Stomach (tissue), 8 donors: ENCODE measurements at regions not wholly inside any gene's neighbourhood (a gene's known extent, or its start where the extent isn't known, plus 50 kb on each side); places are given as distances from the start of the nearest gene placed in this dataset.
A peak's percentile ranks its signal among the peaks of the same experiment; 100 is the strongest.

ENCODE experiments used
- DNase-seq, 2 donors: peaks; one replicate each; pipeline versions ENCODE4 v3.0.0 to v3.0.0-alpha.2; 2013 to 2019
- H3K27ac ChIP-seq, 5 donors: fragments of 200-600 bp in 4 of 5; sonication (generic) in 4 of 5; one replicate each; pipeline ENCODE4 v1.5.1; 2013 to 2019; ENCODE audit warnings: mild to moderate bottlenecking in 1 of 5, moderate library complexity in 1 of 5
- H3K27me3 ChIP-seq, 3 donors: fragments of 200-600 bp; sonication (generic); one replicate each; pipeline ENCODE4 v1.5.1; 2017 to 2019; ENCODE audit warnings: mixed run types in 1 of 3
- H3K36me3 ChIP-seq, 4 donors: fragments of 200-600 bp; sonication (generic); 1 replicate in 3 of 4; 2 replicates in 1 of 4; pipeline ENCODE4 v1.5.1; 2016 to 2019
- H3K4me1 ChIP-seq, 4 donors: fragments of 200-600 bp; sonication (generic); one replicate each; pipeline ENCODE4 v1.5.1; 2016 to 2019
- H3K4me3 ChIP-seq, 4 donors: fragments of 200-600 bp; sonication (generic) in 3 of 4; one replicate each; pipeline ENCODE4 v1.5.1; 2016 to 2019; ENCODE audit warnings: mild to moderate bottlenecking in 1 of 4
- H3K9me3 ChIP-seq, 4 donors: fragments of 200-600 bp; sonication (generic); one replicate each; pipeline ENCODE4 v1.5.1; 2016 to 2019
- EP300 ChIP-seq: sonication (generic); formaldehyde crosslinking; IDR thresholded peaks from one replicate; pipeline ENCODE4 v1.6.1; 2017; ENCODE audit warnings: antibody characterized with exemption
- POLR2A ChIP-seq, 4 donors: fragments of 450-650 bp; IDR thresholded peaks; one replicate each; pipeline ENCODE4 v1.6.1; 2016; ENCODE audit warnings: antibody characterized with exemption in 4 of 4, control low read depth in 2 of 4, mild to moderate bottlenecking in 1 of 4, moderate library complexity in 1 of 4
- POLR2AphosphoS5 ChIP-seq, 3 donors: sonication (generic); formaldehyde crosslinking; IDR thresholded peaks; one replicate each; pipeline ENCODE4 v1.6.1; 2016; ENCODE audit warnings: antibody characterized with exemption in 3 of 3
- WGBS, 5 donors: extraction: QIAGEN DNeasy Blood & Tissue Kit in 3 of 5; methylation state at CpG; one replicate each; pipeline versions ENCODE4 v1.1.5 to v1.1.7; 2013 to 2018; 5-methylcytosine and 5-hydroxymethylcytosine counted together
- intact Hi-C: fragments of 100-400 bp; cut with DNase I; formaldehyde crosslinking; loops from one replicate; pipeline ENCODE4 v1.15.1; 2023; ENCODE audit warnings: low total_unique reads
- TF ChIP-seq, protein P1 (sequence below), 7 experiments: fragments of 450-650 bp in 4 of 7; fragments of 200-600 bp in 3 of 7; sonication (generic) in 3 of 7; IDR thresholded peaks; one replicate each; pipeline ENCODE4 v1.5.1; 2016 to 2019; ENCODE audit warnings: antibody characterized with exemption in 7 of 7, control low read depth in 2 of 7, mild to moderate bottlenecking in 1 of 7
- donor health status: healthy with polysubstance abuse.
- donor health status: Bipolar disorder and iron deficiency.
- donor health status: healthy.

DNA sequence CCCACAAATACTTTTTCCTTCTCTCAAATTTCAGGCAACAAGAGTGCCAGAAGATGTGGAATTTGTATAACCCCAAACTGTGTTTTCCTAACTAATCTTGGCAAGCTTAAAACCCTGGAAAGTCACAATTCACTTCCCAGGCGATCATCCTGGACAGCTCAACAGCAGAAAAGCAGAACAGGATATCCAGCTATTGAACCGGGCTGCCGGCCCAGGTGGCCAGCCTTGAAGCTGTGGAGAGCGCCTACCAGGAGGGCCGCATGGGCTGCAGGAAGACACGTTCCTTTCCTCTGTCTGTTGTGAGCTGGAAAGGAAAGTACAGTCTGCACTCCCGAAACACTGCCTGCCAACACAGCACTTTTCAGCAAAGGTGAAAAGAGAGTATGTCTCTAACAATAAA is 719.7 kb upstream of the MARCKS start:
- Histone ChIP-seq H3K27me3 (no peaks in the 10 kb centered on the region), H3K4me3 (no peak overlapping the region), H3K36me3 (no peaks in the 10 kb centered on the region), H3K27ac (no peak overlapping the region), H3K4me1 (no peaks in the 10 kb centered on the region), H3K9me3 (no peaks in the 10 kb centered on the region)
- peak in 1 of 2 donors; percentile 57 for DNase-seq
- WGBS, 5 donors, result 33 to 68% (median 54%) methylated on average over 7 of the region's 7 CpGs
- no peak for TF ChIP-seq POLR2A (IDR thresholded peaks at IDR 0.05)
- TF ChIP-seq, protein P1, sequence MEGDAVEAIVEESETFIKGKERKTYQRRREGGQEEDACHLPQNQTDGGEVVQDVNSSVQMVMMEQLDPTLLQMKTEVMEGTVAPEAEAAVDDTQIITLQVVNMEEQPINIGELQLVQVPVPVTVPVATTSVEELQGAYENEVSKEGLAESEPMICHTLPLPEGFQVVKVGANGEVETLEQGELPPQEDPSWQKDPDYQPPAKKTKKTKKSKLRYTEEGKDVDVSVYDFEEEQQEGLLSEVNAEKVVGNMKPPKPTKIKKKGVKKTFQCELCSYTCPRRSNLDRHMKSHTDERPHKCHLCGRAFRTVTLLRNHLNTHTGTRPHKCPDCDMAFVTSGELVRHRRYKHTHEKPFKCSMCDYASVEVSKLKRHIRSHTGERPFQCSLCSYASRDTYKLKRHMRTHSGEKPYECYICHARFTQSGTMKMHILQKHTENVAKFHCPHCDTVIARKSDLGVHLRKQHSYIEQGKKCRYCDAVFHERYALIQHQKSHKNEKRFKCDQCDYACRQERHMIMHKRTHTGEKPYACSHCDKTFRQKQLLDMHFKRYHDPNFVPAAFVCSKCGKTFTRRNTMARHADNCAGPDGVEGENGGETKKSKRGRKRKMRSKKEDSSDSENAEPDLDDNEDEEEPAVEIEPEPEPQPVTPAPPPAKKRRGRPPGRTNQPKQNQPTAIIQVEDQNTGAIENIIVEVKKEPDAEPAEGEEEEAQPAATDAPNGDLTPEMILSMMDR (IDR thresholded peaks at IDR 0.05), result no peak
- intact Hi-C loops, result no loop called here

DNA sequence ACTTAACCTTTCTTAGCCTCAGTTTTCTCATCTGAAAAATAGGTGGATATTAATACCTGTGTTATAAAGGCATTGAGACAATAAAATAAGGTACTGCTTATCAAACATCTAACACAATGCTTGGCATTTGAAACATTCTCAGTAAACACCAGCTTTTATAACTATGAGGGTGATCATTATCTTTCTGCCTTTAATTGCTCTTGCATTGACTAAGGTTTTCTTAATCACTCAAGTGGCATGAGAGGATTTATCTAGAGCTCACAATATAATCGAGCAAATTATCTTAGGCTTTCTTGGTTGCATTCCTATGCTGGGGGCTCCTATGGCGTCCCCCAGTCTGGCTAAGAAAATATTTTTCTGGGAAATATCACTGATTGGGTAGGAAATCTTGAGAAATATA is 716.4 kb upstream of the MARCKS start:
- WGBS, 5 donors, result 38 to 67% (median 45%) methylated on average over 2 of the region's 2 CpGs
- TF ChIP-seq POLR2A (IDR thresholded peaks at IDR 0.05) (no peak), EP300 (no peak), POLR2AphosphoS5 (IDR thresholded peaks at IDR 0.05) (no peak)
- TF ChIP-seq, protein P1 (IDR thresholded peaks at IDR 0.05), result no peak
- H3K4me3 ChIP-seq, result no peak overlapping the region
- no peak overlapping the region for H3K27ac ChIP-seq
- no peak for DNase-seq
- H3K27me3 ChIP-seq, result no peaks in the 10 kb centered on the region
- intact Hi-C loops, result no loop called here
- H3K4me1 ChIP-seq, result no peaks in the 10 kb centered on the region
- H3K36me3 ChIP-seq, result no peaks in the 10 kb centered on the region
- no peaks in the 10 kb centered on the region for H3K9me3 ChIP-seq

DNA sequence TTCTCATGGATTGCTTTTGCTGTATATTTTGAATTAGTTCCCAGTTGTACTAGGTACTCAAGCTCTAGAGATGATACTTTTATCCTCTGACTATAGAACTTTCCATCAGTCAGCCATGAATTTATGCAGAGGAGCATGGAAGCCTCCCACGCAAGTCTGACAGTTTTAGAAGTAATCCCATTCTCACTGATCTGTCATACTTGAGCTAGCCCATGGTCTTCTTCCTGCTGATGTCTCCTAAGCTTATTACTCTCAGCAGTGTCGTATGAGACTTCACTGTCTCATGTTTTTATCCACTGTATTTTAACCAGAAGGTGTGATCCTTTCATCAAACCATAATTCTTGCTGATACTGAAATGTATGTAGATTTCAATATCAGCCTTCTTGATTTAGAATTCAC is 715.2 kb upstream of the MARCKS start:
- no peak for DNase-seq
- no peaks in the 10 kb centered on the region for H3K36me3 ChIP-seq
- 66 to 100% (median 91%) methylated on average over 2 of the region's 2 CpGs for WGBS, 5 donors
- no peak overlapping the region for H3K4me3 ChIP-seq
- no peak overlapping the region for H3K27ac ChIP-seq
- no peaks in the 10 kb centered on the region for H3K4me1 ChIP-seq
- intact Hi-C loops, result no loop called here
- no peaks in the 10 kb centered on the region for H3K9me3 ChIP-seq
- no peak for TF ChIP-seq EP300
- no peak for TF ChIP-seq POLR2AphosphoS5 (IDR thresholded peaks at IDR 0.05)
- TF ChIP-seq POLR2A (IDR thresholded peaks at IDR 0.05), result no peak
- TF ChIP-seq, protein P1 (IDR thresholded peaks at IDR 0.05), result no peak
- H3K27me3 ChIP-seq, result no peaks in the 10 kb centered on the region

DNA sequence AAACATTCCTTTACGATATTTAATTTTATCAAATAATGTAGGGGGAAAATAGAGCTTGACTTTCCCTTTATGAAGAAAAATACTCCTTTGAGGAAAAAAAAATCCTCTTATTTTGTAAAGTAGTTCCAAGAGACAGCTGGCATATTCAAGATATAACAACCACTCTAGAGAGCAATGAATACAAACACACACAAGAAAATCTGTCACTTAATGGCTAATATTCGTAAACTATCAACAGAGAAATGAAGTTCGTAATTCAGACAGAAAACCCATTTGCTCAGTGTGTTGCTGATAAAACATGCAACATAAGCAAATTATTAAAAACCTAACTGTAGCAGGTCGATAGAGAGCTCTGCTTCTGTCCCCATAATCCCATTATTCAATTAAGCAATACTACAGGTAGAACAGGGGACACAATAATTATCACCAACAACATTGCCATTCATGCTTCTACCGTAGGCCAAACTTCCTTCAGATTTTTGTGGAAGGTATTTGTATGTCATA is 714.4 kb upstream of the MARCKS start:
- 79 to 91% (median 86%) methylated on average over 5 of the region's 5 CpGs for WGBS, 5 donors
- Histone ChIP-seq H3K9me3 (no peaks in the 10 kb centered on the region), H3K4me3 (no peak overlapping the region), H3K27ac (no peak overlapping the region), H3K36me3 (no peaks in the 10 kb centered on the region), H3K4me1 (no peaks in the 10 kb centered on the region), H3K27me3 (no peaks in the 10 kb centered on the region)
- no peak for DNase-seq
- intact Hi-C loops, result no loop called here
- TF ChIP-seq, protein P1 (IDR thresholded peaks at IDR 0.05), result no peak
- TF ChIP-seq POLR2AphosphoS5 (IDR thresholded peaks at IDR 0.05) (no peak), POLR2A (IDR thresholded peaks at IDR 0.05) (no peak), EP300 (no peak)
